Peyer's patch (tissue), 4 donors: ENCODE measurements at regions not wholly inside any gene's neighbourhood (a gene's known extent, or its start where the extent isn't known, plus 50 kb on each side); places are given as distances from the start of the nearest gene placed in this dataset.

Experiments
- DNase-seq, 3 donors: peaks; one replicate each; pipeline ENCODE4 v3.0.0-alpha.2; 2017 to 2019
- H3K27ac ChIP-seq, 4 donors: fragments of 200-600 bp; sonication (generic); one replicate each; pipeline ENCODE4 v1.5.1; 2016 to 2019
- H3K27me3 ChIP-seq, 2 donors: fragments of 200-600 bp; sonication (generic); one replicate each; pipeline ENCODE4 v1.5.1; 2019
- H3K36me3 ChIP-seq, 3 donors: fragments of 200-600 bp; sonication (generic); one replicate each; pipeline ENCODE4 v1.5.1; 2016 to 2019
- H3K4me1 ChIP-seq, 4 donors: fragments of 200-600 bp; sonication (generic); one replicate each; pipeline ENCODE4 v1.5.1; 2016 to 2019
- H3K4me3 ChIP-seq, 4 donors: fragments of 200-600 bp; sonication (generic); 1 replicate in 3 of 4; 2 replicates in 1 of 4; pipeline ENCODE4 v1.5.1; 2016 to 2019; ENCODE audit warnings: mild to moderate bottlenecking in 1 of 4
- H3K9me3 ChIP-seq, 4 donors: fragments of 200-600 bp; sonication (generic); one replicate each; pipeline ENCODE4 v1.5.1; 2016 to 2019; ENCODE audit warnings: mild to moderate bottlenecking in 1 of 4
- POLR2A ChIP-seq, 2 donors: fragments of 450-650 bp; IDR thresholded peaks; one replicate each; pipeline ENCODE4 v1.5.1; 2017; ENCODE audit warnings: antibody characterized with exemption in 2 of 2, mild to moderate bottlenecking in 2 of 2, moderate library complexity in 2 of 2
- TF ChIP-seq, protein P1 (sequence below), 6 experiments: fragments of 450-650 bp in 4 of 6; fragments of 200-600 bp in 2 of 6; sonication (generic) in 1 of 6; IDR thresholded peaks; one replicate each; pipeline ENCODE4 v1.5.1; 2017 to 2019; ENCODE audit warnings: antibody characterized with exemption in 6 of 6, mild to moderate bottlenecking in 3 of 6, moderate library complexity in 1 of 6

DNA sequence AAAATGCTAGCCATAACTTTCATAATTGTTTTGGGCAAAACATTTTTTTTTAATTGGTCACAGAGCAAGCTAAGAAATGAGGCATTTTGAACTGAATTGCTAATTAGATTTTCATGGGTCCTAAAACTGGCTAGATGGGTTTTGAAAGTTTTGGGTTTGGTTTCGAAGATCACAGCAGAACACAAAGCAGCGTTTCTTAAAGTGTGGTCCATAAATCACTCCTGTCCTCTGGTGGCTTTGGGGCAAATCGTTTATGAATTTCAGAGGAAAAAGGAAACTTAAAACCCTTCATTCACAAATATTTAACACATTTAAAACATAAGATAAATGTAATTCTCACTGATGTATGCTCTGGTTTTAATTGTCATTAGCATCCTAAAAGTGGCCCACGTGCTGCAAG is 503.7 kb downstream of the SPATA31D1 start:
- DNase-seq: no peak
- Histone ChIP-seq H3K27me3 (no peaks in the 10 kb centered on the region), H3K4me3 (no peak overlapping the region), H3K27ac (no peak overlapping the region), H3K9me3 (no peaks in the 10 kb centered on the region), H3K36me3 (no peaks in the 10 kb centered on the region), H3K4me1 (peaks cover 0 to 4% (median 0%) of the 10 kb centered on the region in 4 donors)
- TF ChIP-seq POLR2A (IDR thresholded peaks at IDR 0.05): no peak
- TF ChIP-seq, protein P1, sequence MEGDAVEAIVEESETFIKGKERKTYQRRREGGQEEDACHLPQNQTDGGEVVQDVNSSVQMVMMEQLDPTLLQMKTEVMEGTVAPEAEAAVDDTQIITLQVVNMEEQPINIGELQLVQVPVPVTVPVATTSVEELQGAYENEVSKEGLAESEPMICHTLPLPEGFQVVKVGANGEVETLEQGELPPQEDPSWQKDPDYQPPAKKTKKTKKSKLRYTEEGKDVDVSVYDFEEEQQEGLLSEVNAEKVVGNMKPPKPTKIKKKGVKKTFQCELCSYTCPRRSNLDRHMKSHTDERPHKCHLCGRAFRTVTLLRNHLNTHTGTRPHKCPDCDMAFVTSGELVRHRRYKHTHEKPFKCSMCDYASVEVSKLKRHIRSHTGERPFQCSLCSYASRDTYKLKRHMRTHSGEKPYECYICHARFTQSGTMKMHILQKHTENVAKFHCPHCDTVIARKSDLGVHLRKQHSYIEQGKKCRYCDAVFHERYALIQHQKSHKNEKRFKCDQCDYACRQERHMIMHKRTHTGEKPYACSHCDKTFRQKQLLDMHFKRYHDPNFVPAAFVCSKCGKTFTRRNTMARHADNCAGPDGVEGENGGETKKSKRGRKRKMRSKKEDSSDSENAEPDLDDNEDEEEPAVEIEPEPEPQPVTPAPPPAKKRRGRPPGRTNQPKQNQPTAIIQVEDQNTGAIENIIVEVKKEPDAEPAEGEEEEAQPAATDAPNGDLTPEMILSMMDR (IDR thresholded peaks at IDR 0.05): no peak

DNA sequence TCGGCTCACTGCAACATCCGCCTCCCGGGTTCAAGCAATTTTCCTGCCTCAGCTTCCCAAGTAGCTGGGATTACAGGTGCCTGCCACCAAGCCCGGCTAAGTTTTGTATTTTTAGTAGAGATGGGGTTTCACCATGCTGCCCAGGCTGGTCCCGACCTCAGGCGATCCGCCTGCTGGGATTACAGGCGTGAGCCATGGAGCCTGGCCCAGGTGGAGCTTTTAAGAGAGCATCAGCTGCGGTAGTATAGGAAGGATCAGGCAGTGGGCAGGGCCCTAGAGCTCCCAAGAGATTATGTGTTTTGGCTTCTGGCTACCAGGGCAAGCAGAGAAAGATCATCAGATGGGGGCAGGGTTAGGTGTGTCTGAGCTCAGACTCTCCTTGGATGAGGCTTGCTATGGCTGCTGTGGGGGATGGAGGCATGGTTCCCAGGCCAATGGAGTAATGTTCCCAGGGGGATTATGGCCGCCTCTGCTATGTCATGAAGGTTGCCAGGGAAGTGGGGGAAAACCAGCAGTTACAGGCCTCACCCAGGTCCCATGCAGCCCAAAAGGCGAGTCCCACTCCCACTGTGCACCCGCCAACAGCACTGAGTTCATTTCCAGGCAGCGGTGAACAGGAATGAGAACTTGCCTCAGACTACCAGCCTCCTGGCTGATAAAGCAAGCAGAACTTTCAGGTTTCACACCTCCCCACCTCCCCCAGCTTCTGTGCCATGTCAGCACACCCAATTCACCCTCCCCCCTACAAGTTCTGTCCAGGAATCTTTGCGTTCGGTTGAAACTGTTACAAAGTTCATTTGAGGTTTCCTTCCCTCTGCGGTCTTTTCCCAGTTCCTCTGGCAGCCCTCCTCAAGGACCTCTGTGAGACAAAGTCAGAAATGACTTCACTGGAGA is 507.6 kb downstream of the SPATA31D1 start:
- no peaks in the 10 kb centered on the region for H3K4me1 ChIP-seq
- no peak overlapping the region for H3K4me3 ChIP-seq
- H3K27me3 ChIP-seq: no peaks in the 10 kb centered on the region
- no peaks in the 10 kb centered on the region for H3K36me3 ChIP-seq
- no peak overlapping the region for H3K27ac ChIP-seq
- H3K9me3 ChIP-seq: no peaks in the 10 kb centered on the region
- TF ChIP-seq, protein P1 (IDR thresholded peaks at IDR 0.05): no peak
- no peak for TF ChIP-seq POLR2A (IDR thresholded peaks at IDR 0.05)
- no peak for DNase-seq

DNA sequence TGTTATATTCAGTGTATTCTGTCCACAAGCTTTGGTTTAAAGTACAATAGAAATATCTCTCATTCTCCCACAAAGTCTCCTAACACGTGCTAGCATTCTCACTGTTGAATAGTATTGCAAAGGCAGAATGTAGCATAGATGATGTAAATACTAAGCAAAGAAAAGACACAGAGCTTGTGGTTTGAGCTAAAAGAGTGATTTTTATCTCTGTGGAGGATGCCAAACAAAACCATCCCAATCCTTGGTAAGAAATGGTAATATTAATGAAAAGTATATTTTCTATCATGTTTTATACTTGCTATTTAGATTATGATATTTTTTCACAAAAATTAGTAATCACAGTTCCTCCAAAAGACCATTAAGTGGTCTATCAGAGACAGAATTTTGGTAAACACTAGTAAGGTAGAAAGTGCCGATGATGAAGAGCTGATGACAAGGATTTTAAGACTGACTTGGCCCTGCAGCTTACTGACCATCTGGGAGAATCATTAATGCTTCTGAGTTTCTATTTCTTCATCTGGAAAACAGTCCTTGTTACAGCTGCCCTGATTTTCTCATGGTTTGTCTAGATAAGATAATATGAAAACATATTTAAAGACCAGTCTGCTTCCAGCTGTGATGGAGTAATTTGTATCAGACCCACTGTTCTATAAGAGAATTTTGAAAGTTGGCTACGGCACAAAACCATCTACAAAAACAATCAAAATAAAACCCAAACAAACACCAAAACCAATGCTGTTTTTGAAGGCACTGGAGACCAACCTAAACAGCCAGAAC is 510.2 kb downstream of the SPATA31D1 start:
- Histone ChIP-seq H3K36me3 (no peaks in the 10 kb centered on the region), H3K27me3 (no peaks in the 10 kb centered on the region), H3K9me3 (no peaks in the 10 kb centered on the region), H3K27ac (no peak overlapping the region), H3K4me1 (no peaks in the 10 kb centered on the region), H3K4me3 (no peak overlapping the region)
- no peak for TF ChIP-seq POLR2A (IDR thresholded peaks at IDR 0.05)
- TF ChIP-seq, protein P1 (IDR thresholded peaks at IDR 0.05): no peak
- no peak for DNase-seq

DNA sequence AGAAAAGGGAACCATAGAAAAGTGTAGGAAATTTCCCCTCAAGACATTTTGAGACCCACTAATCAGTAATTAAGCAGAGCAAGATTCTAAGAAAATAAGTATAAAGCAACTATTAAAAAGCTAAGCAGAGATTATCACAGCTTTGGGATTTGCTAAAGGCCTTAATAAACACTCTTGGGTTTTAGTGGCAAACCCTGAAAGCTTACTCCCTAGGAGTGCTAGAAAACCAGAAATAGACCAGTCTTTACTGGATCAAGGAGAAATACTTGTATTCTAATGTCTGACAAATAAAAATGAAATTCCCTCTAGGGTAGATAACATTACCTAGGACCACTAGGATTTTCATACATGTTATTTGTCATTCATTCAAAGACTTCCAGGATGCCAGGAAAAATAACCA is 510.8 kb downstream of the SPATA31D1 start:
- Histone ChIP-seq H3K27me3 (no peaks in the 10 kb centered on the region), H3K27ac (no peak overlapping the region), H3K36me3 (no peaks in the 10 kb centered on the region), H3K9me3 (no peaks in the 10 kb centered on the region), H3K4me1 (no peaks in the 10 kb centered on the region), H3K4me3 (no peak overlapping the region)
- TF ChIP-seq, protein P1 (IDR thresholded peaks at IDR 0.05): no peak
- TF ChIP-seq POLR2A (IDR thresholded peaks at IDR 0.05): no peak
- DNase-seq: no peak

DNA sequence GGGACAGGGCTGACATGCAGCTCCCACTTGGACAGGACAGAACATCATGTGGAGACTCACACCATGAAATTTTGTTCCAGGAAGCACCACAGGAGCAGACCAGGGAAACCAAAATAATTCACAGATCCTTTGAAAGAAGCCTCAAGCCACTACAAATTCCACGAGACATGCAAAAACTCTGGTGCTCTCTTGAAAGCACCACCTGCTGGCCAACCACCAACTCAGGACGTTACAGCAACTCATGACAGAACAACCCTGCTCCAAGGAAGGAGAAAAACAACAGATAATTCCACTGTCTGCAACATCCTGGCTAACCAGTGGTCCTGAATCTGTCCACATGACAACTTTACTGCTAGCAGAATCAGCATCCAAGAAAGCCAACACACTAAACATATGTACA is 516.0 kb downstream of the SPATA31D1 start:
- TF ChIP-seq POLR2A (IDR thresholded peaks at IDR 0.05): no peak
- TF ChIP-seq, protein P1 (IDR thresholded peaks at IDR 0.05): no peak
- no peak for DNase-seq
- H3K27ac ChIP-seq: no peak overlapping the region
- H3K27me3 ChIP-seq: no peaks in the 10 kb centered on the region
- no peaks in the 10 kb centered on the region for H3K4me1 ChIP-seq
- H3K9me3 ChIP-seq: no peaks in the 10 kb centered on the region
- no peaks in the 10 kb centered on the region for H3K36me3 ChIP-seq
- H3K4me3 ChIP-seq: no peak overlapping the region
